ENCODE measurements at regions not wholly inside any gene's neighbourhood (a gene's known extent, or its start where the extent isn't known, plus 50 kb on each side); places are given as distances from the start of the nearest gene placed in this dataset.

DNA sequence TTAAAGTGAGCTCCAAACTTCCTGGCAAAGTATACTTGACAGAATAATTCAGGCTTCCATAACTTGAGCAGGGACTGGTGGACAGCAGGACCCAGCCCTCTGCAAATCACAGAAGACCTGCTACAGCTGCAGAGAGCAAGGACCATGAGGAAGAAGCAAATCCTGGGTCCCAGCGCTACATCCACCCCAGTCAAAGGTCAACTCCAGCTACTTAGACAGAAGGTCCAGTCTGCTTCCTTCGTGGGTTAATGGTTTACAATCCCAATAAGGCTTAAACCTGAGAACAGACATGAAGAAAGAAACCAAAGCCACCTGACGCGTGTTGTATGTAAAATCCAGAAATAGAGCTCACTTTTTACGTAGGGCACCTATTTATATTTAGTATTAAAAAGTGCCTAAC, 57.7 kb downstream of the SHANK2 start:
- no peaks in the 10 kb centered on the region for H3K79me2 ChIP-seq (ENCODE audit: low read length)
- no peak overlapping the region for H3K9ac ChIP-seq (ENCODE audit: low read length)
- no peaks in the 10 kb centered on the region for H3K36me3 ChIP-seq (replicated peaks; ENCODE audit: low read depth, low read length)
- H3K27me3 ChIP-seq (ENCODE audit: low read depth, low read length): peaks cover 27% of the 10 kb centered on the region
- H3K4me2 ChIP-seq (ENCODE audit: low read length): no peak overlapping the region
- no peaks in the 10 kb centered on the region for H3K9me3 ChIP-seq (ENCODE audit: insufficient read depth, low read length)
- TF ChIP-seq EZH2phosphoT487 (IDR thresholded peaks at IDR 0.05; ENCODE audit: low read depth): no peak
- H3K27ac ChIP-seq (ENCODE audit: low read length): no peak overlapping the region
- H4K20me1 ChIP-seq (ENCODE audit: insufficient read depth, low read length): no peaks in the 10 kb centered on the region
- no peaks in the 10 kb centered on the region for H3K4me1 ChIP-seq (ENCODE audit: low read length)
- H3K4me3 ChIP-seq (ENCODE audit: low read length): no peak overlapping the region
- H2AFZ ChIP-seq (ENCODE audit: low read depth, low read length): no peak overlapping the region

DNA sequence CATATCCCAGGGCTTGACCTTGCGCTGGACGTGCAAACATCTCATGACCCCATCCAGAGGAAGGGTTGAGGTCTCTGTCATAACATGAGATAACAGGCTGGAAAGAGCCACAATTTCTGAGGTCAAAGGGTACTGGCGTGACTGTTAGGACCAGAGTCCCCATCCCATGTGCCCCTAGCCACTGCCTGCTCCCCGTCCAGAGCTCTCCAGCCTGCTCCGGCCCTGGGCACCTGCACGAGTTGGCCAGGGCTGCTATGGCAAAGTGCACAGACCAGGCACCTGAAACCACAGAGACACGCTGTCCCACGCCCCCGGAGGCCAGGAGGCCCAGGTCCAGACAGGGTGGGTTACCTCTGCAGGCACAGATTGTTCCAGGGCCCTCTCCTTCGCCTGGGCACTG, 58.9 kb downstream of the SHANK2 start:
- Histone ChIP-seq H3K27me3 (ENCODE audit: low read depth, low read length) (peaks cover 27% of the 10 kb centered on the region), H2AFZ (ENCODE audit: low read depth, low read length) (no peak overlapping the region), H3K4me1 (ENCODE audit: low read length) (no peaks in the 10 kb centered on the region), H3K4me3 (ENCODE audit: low read length) (no peak overlapping the region), H3K9ac (ENCODE audit: low read length) (no peak overlapping the region), H3K79me2 (ENCODE audit: low read length) (no peaks in the 10 kb centered on the region), H3K4me2 (ENCODE audit: low read length) (no peak overlapping the region), H3K27ac (ENCODE audit: low read length) (no peak overlapping the region), H3K36me3 (replicated peaks; ENCODE audit: low read depth, low read length) (no peaks in the 10 kb centered on the region), H3K9me3 (ENCODE audit: insufficient read depth, low read length) (no peaks in the 10 kb centered on the region), H4K20me1 (ENCODE audit: insufficient read depth, low read length) (no peaks in the 10 kb centered on the region)
- no peak for TF ChIP-seq EZH2phosphoT487 (IDR thresholded peaks at IDR 0.05; ENCODE audit: low read depth)
- TF ChIP-seq, protein P1, sequence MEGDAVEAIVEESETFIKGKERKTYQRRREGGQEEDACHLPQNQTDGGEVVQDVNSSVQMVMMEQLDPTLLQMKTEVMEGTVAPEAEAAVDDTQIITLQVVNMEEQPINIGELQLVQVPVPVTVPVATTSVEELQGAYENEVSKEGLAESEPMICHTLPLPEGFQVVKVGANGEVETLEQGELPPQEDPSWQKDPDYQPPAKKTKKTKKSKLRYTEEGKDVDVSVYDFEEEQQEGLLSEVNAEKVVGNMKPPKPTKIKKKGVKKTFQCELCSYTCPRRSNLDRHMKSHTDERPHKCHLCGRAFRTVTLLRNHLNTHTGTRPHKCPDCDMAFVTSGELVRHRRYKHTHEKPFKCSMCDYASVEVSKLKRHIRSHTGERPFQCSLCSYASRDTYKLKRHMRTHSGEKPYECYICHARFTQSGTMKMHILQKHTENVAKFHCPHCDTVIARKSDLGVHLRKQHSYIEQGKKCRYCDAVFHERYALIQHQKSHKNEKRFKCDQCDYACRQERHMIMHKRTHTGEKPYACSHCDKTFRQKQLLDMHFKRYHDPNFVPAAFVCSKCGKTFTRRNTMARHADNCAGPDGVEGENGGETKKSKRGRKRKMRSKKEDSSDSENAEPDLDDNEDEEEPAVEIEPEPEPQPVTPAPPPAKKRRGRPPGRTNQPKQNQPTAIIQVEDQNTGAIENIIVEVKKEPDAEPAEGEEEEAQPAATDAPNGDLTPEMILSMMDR (IDR thresholded peaks at IDR 0.05; ENCODE audit: low read depth, low read length): no peak

DNA sequence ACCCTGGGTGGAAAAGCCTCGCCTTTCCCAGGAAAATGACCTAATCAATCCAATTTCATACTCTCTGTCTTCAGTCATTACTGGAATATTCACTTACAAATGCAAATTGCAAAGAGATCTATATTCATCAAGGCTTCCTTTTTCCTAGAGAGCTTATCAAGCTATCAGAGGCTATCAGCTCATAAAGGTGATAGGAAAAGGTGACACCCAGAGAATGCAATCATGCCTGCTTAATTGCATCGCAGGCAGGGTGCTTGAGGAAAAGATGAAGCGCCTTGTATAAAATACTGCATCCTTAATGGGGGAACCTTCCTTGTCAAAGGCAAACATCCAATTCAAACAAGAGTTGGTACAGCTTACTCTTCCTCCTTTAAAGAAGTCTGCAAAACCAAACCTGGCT, 59.7 kb downstream of the SHANK2 start:
- H3K9me3 ChIP-seq (ENCODE audit: insufficient read depth, low read length): no peaks in the 10 kb centered on the region
- TF ChIP-seq, protein P1 (IDR thresholded peaks at IDR 0.05; ENCODE audit: low read depth, low read length): no peak
- no peak for TF ChIP-seq EZH2phosphoT487 (IDR thresholded peaks at IDR 0.05; ENCODE audit: low read depth)
- H3K4me3 ChIP-seq (ENCODE audit: low read length): no peak overlapping the region
- no peak overlapping the region for H2AFZ ChIP-seq (ENCODE audit: low read depth, low read length)
- H3K27ac ChIP-seq (ENCODE audit: low read length): no peak overlapping the region
- H3K9ac ChIP-seq (ENCODE audit: low read length): no peak overlapping the region
- no peaks in the 10 kb centered on the region for H3K4me1 ChIP-seq (ENCODE audit: low read length)
- H3K27me3 ChIP-seq (ENCODE audit: low read depth, low read length): peaks cover 28% of the 10 kb centered on the region
- no peaks in the 10 kb centered on the region for H4K20me1 ChIP-seq (ENCODE audit: insufficient read depth, low read length)
- H3K79me2 ChIP-seq (ENCODE audit: low read length): no peaks in the 10 kb centered on the region
- H3K4me2 ChIP-seq (ENCODE audit: low read length): no peak overlapping the region
- no peaks in the 10 kb centered on the region for H3K36me3 ChIP-seq (replicated peaks; ENCODE audit: low read depth, low read length)

DNA sequence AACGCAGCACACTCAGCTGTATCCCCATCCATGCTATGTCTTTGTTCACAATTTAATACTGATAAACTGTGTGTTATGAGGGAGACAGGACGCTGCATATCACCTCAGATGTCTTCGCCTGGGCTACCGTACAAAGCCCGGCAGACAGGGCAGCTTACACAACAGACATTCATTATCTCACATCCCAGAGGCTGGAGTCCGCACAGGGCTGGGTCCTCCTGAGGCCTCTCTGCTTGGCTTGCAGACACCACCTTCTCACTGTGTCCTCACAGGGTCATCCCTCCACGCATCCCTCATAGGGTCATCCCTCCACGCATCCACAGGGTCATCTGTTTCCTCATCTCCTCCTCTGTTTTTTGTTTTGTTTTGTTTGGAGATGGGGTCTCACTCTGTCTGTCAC, 61.2 kb downstream of the SHANK2 start:
- no peaks in the 10 kb centered on the region for H3K36me3 ChIP-seq (replicated peaks; ENCODE audit: low read depth, low read length)
- no peak overlapping the region for H3K27ac ChIP-seq (ENCODE audit: low read length)
- no peaks in the 10 kb centered on the region for H3K9me3 ChIP-seq (ENCODE audit: insufficient read depth, low read length)
- H3K4me3 ChIP-seq (ENCODE audit: low read length): no peak overlapping the region
- H3K4me2 ChIP-seq (ENCODE audit: low read length): no peak overlapping the region
- peaks cover 30% of the 10 kb centered on the region for H3K27me3 ChIP-seq (ENCODE audit: low read depth, low read length)
- TF ChIP-seq EZH2phosphoT487 (IDR thresholded peaks at IDR 0.05; ENCODE audit: low read depth): no peak
- TF ChIP-seq, protein P1 (IDR thresholded peaks at IDR 0.05; ENCODE audit: low read depth, low read length): no peak
- H3K4me1 ChIP-seq (ENCODE audit: low read length): no peaks in the 10 kb centered on the region
- H3K9ac ChIP-seq (ENCODE audit: low read length): no peak overlapping the region
- no peak overlapping the region for H2AFZ ChIP-seq (ENCODE audit: low read depth, low read length)
- no peaks in the 10 kb centered on the region for H4K20me1 ChIP-seq (ENCODE audit: insufficient read depth, low read length)
- H3K79me2 ChIP-seq (ENCODE audit: low read length): no peaks in the 10 kb centered on the region

DNA sequence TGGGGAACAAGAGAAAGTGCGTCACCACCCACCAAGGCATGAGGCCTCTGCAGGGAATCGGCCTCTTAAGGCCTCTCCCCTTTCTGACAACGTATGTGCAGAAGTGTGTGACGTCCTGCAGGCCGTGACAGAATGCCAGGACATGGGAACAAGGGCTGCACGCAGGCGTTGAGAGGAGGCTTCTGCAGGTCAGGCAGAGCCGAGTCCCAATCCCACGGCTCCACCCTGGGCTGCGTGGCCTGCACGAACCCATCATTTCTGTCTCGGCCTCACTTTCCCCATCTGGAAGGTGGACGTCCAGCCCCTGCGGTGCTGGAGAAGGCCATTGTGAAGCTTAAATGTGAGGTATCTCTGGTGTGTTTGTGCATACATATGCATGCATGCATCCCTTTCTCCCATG, 61.8 kb downstream of the SHANK2 start:
- no peaks in the 10 kb centered on the region for H3K36me3 ChIP-seq (replicated peaks; ENCODE audit: low read depth, low read length)
- no peak for TF ChIP-seq EZH2phosphoT487 (IDR thresholded peaks at IDR 0.05; ENCODE audit: low read depth)
- TF ChIP-seq, protein P1 (IDR thresholded peaks at IDR 0.05; ENCODE audit: low read depth, low read length): no peak
- H3K9ac ChIP-seq (ENCODE audit: low read length): no peak overlapping the region
- H3K79me2 ChIP-seq (ENCODE audit: low read length): no peaks in the 10 kb centered on the region
- no peak overlapping the region for H3K4me3 ChIP-seq (ENCODE audit: low read length)
- no peak overlapping the region for H3K4me2 ChIP-seq (ENCODE audit: low read length)
- H2AFZ ChIP-seq (ENCODE audit: low read depth, low read length): no peak overlapping the region
- no peaks in the 10 kb centered on the region for H4K20me1 ChIP-seq (ENCODE audit: insufficient read depth, low read length)
- H3K9me3 ChIP-seq (ENCODE audit: insufficient read depth, low read length): no peaks in the 10 kb centered on the region
- H3K27ac ChIP-seq (ENCODE audit: low read length): no peak overlapping the region
- H3K4me1 ChIP-seq (ENCODE audit: low read length): no peaks in the 10 kb centered on the region
- peaks cover 30% of the 10 kb centered on the region for H3K27me3 ChIP-seq (ENCODE audit: low read depth, low read length)

Data from OCI-LY3 (cell line).